ENCODE measurements at regions not wholly inside any gene's neighbourhood (a gene's known extent, or its start where the extent isn't known, plus 50 kb on each side); places are given as distances from the start of the nearest gene placed in this dataset.

DNA sequence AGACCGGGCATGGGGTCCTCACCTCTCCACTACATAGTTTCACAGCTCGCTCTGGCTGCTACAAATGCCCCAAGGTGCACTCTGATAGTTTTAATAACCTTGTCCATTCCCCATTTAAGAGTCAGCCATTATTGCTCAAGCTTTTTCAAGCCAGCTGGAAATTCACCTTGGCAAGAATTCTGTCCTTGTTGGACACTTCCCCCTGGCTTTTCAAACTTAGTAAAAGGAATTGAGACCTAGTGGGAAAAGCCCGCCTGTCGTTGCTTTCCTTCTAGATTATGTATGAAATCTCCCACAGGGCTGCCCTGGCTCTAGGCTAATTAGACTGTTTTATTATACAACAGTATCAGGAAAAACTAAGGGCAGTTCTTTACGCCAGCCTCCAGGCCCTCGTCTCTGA, 293.7 kb upstream of the GADL1 start:
- TF ChIP-seq POLR2AphosphoS5 (IDR thresholded peaks at IDR 0.05; ENCODE audit: low read depth) (no peak), EZH2 (IDR thresholded peaks at IDR 0.05; ENCODE audit: low read depth, unreplicated experiment) (no peak), EZH2phosphoT487 (IDR thresholded peaks at IDR 0.05; ENCODE audit: unreplicated experiment) (no peak), JUNB (IDR thresholded peaks at IDR 0.05; ENCODE audit: unreplicated experiment) (no peak)
- TF ChIP-seq, protein P1, sequence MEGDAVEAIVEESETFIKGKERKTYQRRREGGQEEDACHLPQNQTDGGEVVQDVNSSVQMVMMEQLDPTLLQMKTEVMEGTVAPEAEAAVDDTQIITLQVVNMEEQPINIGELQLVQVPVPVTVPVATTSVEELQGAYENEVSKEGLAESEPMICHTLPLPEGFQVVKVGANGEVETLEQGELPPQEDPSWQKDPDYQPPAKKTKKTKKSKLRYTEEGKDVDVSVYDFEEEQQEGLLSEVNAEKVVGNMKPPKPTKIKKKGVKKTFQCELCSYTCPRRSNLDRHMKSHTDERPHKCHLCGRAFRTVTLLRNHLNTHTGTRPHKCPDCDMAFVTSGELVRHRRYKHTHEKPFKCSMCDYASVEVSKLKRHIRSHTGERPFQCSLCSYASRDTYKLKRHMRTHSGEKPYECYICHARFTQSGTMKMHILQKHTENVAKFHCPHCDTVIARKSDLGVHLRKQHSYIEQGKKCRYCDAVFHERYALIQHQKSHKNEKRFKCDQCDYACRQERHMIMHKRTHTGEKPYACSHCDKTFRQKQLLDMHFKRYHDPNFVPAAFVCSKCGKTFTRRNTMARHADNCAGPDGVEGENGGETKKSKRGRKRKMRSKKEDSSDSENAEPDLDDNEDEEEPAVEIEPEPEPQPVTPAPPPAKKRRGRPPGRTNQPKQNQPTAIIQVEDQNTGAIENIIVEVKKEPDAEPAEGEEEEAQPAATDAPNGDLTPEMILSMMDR (conservative IDR thresholded peaks at IDR 0.05; ENCODE audit: low read depth in 2 of 2) = no peak
- TF ChIP-seq, protein P2, sequence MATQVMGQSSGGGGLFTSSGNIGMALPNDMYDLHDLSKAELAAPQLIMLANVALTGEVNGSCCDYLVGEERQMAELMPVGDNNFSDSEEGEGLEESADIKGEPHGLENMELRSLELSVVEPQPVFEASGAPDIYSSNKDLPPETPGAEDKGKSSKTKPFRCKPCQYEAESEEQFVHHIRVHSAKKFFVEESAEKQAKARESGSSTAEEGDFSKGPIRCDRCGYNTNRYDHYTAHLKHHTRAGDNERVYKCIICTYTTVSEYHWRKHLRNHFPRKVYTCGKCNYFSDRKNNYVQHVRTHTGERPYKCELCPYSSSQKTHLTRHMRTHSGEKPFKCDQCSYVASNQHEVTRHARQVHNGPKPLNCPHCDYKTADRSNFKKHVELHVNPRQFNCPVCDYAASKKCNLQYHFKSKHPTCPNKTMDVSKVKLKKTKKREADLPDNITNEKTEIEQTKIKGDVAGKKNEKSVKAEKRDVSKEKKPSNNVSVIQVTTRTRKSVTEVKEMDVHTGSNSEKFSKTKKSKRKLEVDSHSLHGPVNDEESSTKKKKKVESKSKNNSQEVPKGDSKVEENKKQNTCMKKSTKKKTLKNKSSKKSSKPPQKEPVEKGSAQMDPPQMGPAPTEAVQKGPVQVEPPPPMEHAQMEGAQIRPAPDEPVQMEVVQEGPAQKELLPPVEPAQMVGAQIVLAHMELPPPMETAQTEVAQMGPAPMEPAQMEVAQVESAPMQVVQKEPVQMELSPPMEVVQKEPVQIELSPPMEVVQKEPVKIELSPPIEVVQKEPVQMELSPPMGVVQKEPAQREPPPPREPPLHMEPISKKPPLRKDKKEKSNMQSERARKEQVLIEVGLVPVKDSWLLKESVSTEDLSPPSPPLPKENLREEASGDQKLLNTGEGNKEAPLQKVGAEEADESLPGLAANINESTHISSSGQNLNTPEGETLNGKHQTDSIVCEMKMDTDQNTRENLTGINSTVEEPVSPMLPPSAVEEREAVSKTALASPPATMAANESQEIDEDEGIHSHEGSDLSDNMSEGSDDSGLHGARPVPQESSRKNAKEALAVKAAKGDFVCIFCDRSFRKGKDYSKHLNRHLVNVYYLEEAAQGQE (IDR thresholded peaks at IDR 0.05; ENCODE audit: unreplicated experiment) = no peak
